ENCODE measurements at regions not wholly inside any gene's neighbourhood (a gene's known extent, or its start where the extent isn't known, plus 50 kb on each side); places are given as distances from the start of the nearest gene placed in this dataset.

GRCh38 chr5:123819386-123819785, 307.4 kb downstream of the CSNK1G3 start:
- Histone ChIP-seq H4K20me1 (ENCODE audit: insufficient read depth) (no peaks in the 10 kb centered on the region), H3K4me1 (ENCODE audit: control insufficient read depth in 1 of 2, insufficient read depth in 2 of 2, low read depth in 1 of 2, low read length in 1 of 2) (peaks cover 8 to 13% of the 10 kb centered on the region in 2 experiments), H3K4me2 (no peak overlapping the region), H3K27me3 (ENCODE audit: insufficient read depth) (no peaks in the 10 kb centered on the region), H3K79me2 (ENCODE audit: insufficient read depth) (no peaks in the 10 kb centered on the region), H3K27ac (ENCODE audit: low read depth in 2 of 2, low read length in 1 of 2) (no peak overlapping the region; a peak in 1 of 4 replicates), H3K9me3 (no peaks in the 10 kb centered on the region), H3K36me3 (replicated peaks in 1 of 2; ENCODE audit: control insufficient read depth in 1 of 2, insufficient read depth in 2 of 2, low read length in 1 of 2) (no peaks in the 10 kb centered on the region), H3K9ac (no peak overlapping the region), H3K4me3 (ENCODE audit: low read depth in 2 of 2, low read length in 1 of 2) (no peak overlapping the region), H2AFZ (ENCODE audit: low read depth) (no peak overlapping the region), H3F3A (replicated peaks; ENCODE audit: insufficient read depth) (peaks cover 5% of the 10 kb centered on the region), H3K9me2 (no peaks in the 10 kb centered on the region)
- 75% methylated on average over 3 of the region's 3 CpGs for WGBS (ENCODE audit: low lambda C conversion rate)
- ChIA-PET CTCF (no interaction called here), POLR2A (no interaction called here)
- DNase-seq, result no peak
- TF ChIP-seq TAF1 (IDR thresholded peaks at IDR 0.05; ENCODE audit: borderline replicate concordance, low read depth, low read length) (no peak), MAX (IDR thresholded peaks at IDR 0.05; ENCODE audit: low read depth) (no peak), RAD21 (IDR thresholded peaks at IDR 0.05; ENCODE audit: low read length) (no peak), RCOR1 (IDR thresholded peaks at IDR 0.05; ENCODE audit: low read length) (no peak), FOXM1 (IDR thresholded peaks at IDR 0.05; ENCODE audit: low read depth) (no peak), MEF2A (IDR thresholded peaks at IDR 0.05; ENCODE audit: borderline replicate concordance, low read depth) (no peak), ZBTB33 (IDR thresholded peaks at IDR 0.05; ENCODE audit: borderline replicate concordance, low read depth) (no peak), NFIC (IDR thresholded peaks at IDR 0.05; ENCODE audit: borderline replicate concordance) (no peak)

GRCh38 chr5:123817267-123817666, 305.3 kb downstream of the CSNK1G3 start:
- Histone ChIP-seq H3K4me3 (ENCODE audit: low read depth in 2 of 2, low read length in 1 of 2) (no peak overlapping the region), H3K9me3 (no peaks in the 10 kb centered on the region), H3K9ac (no peak overlapping the region), H3K4me2 (no peak overlapping the region), H3K9me2 (no peaks in the 10 kb centered on the region), H4K20me1 (ENCODE audit: insufficient read depth) (no peaks in the 10 kb centered on the region), H3K79me2 (ENCODE audit: insufficient read depth) (no peaks in the 10 kb centered on the region), H3K27ac (ENCODE audit: low read depth in 2 of 2, low read length in 1 of 2) (no peak overlapping the region), H3K27me3 (ENCODE audit: insufficient read depth) (no peaks in the 10 kb centered on the region), H3K4me1 (ENCODE audit: control insufficient read depth in 1 of 2, insufficient read depth in 2 of 2, low read depth in 1 of 2, low read length in 1 of 2) (peaks cover 20 to 25% of the 10 kb centered on the region in 2 experiments), H2AFZ (ENCODE audit: low read depth) (no peak overlapping the region), H3K36me3 (replicated peaks in 1 of 2; ENCODE audit: control insufficient read depth in 1 of 2, insufficient read depth in 2 of 2, low read length in 1 of 2) (no peaks in the 10 kb centered on the region), H3F3A (replicated peaks; ENCODE audit: insufficient read depth) (peaks cover 6% of the 10 kb centered on the region)
- 97% methylated on average over 2 of the region's 2 CpGs for WGBS (ENCODE audit: low lambda C conversion rate)
- DNase-seq, result no peak
- ChIA-PET POLR2A (no interaction called here), CTCF (no interaction called here)
- TF ChIP-seq EP300 (IDR thresholded peaks at IDR 0.05; ENCODE audit: borderline replicate concordance in 1 of 2, low read depth in 1 of 2, low read length in 1 of 2) (no peak), MEF2A (IDR thresholded peaks at IDR 0.05; ENCODE audit: borderline replicate concordance, low read depth) (no peak), RXRA (IDR thresholded peaks at IDR 0.05; ENCODE audit: borderline replicate concordance, low read depth) (no peak), TCF12 (IDR thresholded peaks at IDR 0.05) (no peak), POLR2AphosphoS5 (IDR thresholded peaks at IDR 0.05; ENCODE audit: low read depth, low read length) (no peak), TEAD4 (IDR thresholded peaks at IDR 0.05; ENCODE audit: borderline replicate concordance, insufficient read depth) (no peak), RAD21 (IDR thresholded peaks at IDR 0.05; ENCODE audit: low read length) (no peak), RCOR1 (IDR thresholded peaks at IDR 0.05; ENCODE audit: low read length) (no peak)

All from SK-N-SH (cell line).